CD14-positive monocyte (primary cell): ENCODE measurements at regions not wholly inside any gene's neighbourhood (a gene's known extent, or its start where the extent isn't known, plus 50 kb on each side); places are given as distances from the start of the nearest gene placed in this dataset.

Experiments
- DNase-seq, 3 donors: peaks; one replicate each; pipeline ENCODE4 v3.0.0-alpha.2; 2011 to 2022
- H2AFZ ChIP-seq: 2 replicates; pipeline ENCODE4 v1.6.0; 2012; ENCODE audit warnings: mild to moderate bottlenecking, low read depth, low read length, inconsistent platforms; ENCODE audit not compliant: insufficient read depth, poor library complexity, severe bottlenecking
- H3K27ac ChIP-seq, 2 donors: 1 replicate in 1 of 2; 2 replicates in 1 of 2; pipeline ENCODE4 v1.5.1; 2012 to 2013; ENCODE audit warnings: low read length in 2 of 2, control low read depth in 1 of 2, inconsistent platforms in 1 of 2, low read depth in 1 of 2, mild to moderate bottlenecking in 1 of 2
- H3K27me3 ChIP-seq, 2 donors: one replicate each; pipeline versions ENCODE4 v1.6.0 to v1.6.1; 2011 to 2013; ENCODE audit warnings: low read length in 2 of 2; ENCODE audit not compliant: control insufficient read depth in 2 of 2, insufficient read depth in 2 of 2
- H3K36me3 ChIP-seq, 2 donors: replicated peaks in 1 of 2; 1 replicate in 1 of 2; 2 replicates in 1 of 2; pipeline versions ENCODE4 v1.5.1 to v1.6.1; 2012 to 2013; ENCODE audit warnings: low read length in 2 of 2, control low read depth in 1 of 2, inconsistent platforms in 1 of 2, mild to moderate bottlenecking in 1 of 2; ENCODE audit not compliant: insufficient read depth in 2 of 2, control insufficient read depth in 1 of 2
- H3K4me1 ChIP-seq, 2 donors: 1 replicate in 1 of 2; 2 replicates in 1 of 2; pipeline versions ENCODE4 v1.5.1 to v1.6.1; 2012 to 2013; ENCODE audit warnings: low read length in 2 of 2, control low read depth in 1 of 2, inconsistent platforms in 1 of 2, mild to moderate bottlenecking in 1 of 2, moderate library complexity in 1 of 2; ENCODE audit not compliant: insufficient read depth in 2 of 2, control insufficient read depth in 1 of 2
- H3K4me2 ChIP-seq: replicated peaks from 2 replicates; pipeline ENCODE3; 2012; ENCODE audit warnings: low read length, moderate library complexity, mild to moderate bottlenecking; ENCODE audit not compliant: poor library complexity, severe bottlenecking; ENCODE audit errors: extremely low read depth
- H3K4me3 ChIP-seq, 3 experiments: fragments of 200-600 bp in 1 of 3; sonication (generic) in 1 of 3; replicated peaks in 1 of 3; 1 replicate in 2 of 3; 2 replicates in 1 of 3; pipeline ENCODE4 v1.5.1; 2011 to 2013; ENCODE audit warnings: low read length in 3 of 3, mild to moderate bottlenecking in 3 of 3, control low read depth in 2 of 3, low read depth in 2 of 3, inconsistent platforms in 1 of 3, moderate library complexity in 1 of 3
- H3K79me2 ChIP-seq: 2 replicates; pipeline ENCODE4 v1.6.0; 2012; ENCODE audit warnings: mild to moderate bottlenecking, control low read depth, inconsistent platforms, low read length, moderate library complexity; ENCODE audit not compliant: insufficient read depth
- H3K9ac ChIP-seq: 2 replicates; pipeline ENCODE4 v1.6.0; 2017; ENCODE audit warnings: low read length, mild to moderate bottlenecking; ENCODE audit not compliant: insufficient read depth, poor library complexity, severe bottlenecking
- H3K9me3 ChIP-seq, 2 donors: replicated peaks in 1 of 2; 1 replicate in 1 of 2; 2 replicates in 1 of 2; pipeline versions ENCODE4 v1.5.1 to v1.6.1; 2012 to 2013; ENCODE audit warnings: low read length in 2 of 2, control low read depth in 1 of 2; ENCODE audit not compliant: control insufficient read depth in 1 of 2, insufficient read depth in 1 of 2
- H4K20me1 ChIP-seq: 2 replicates; pipeline ENCODE4 v1.6.0; 2012; ENCODE audit warnings: mild to moderate bottlenecking, low read length, control low read depth, moderate library complexity; ENCODE audit not compliant: insufficient read depth
- H3K27ac Mint-ChIP-seq, 7 donors: one replicate each; pipeline ENCODE4 v1.8.0; 2020; ENCODE audit warnings: mild to moderate bottlenecking in 7 of 7, mixed read lengths in 7 of 7, moderate library complexity in 6 of 7, inconsistent platforms in 2 of 7
- H3K27me3 Mint-ChIP-seq, 3 donors: one replicate each; pipeline ENCODE4 v1.8.0; 2021 to 2022; ENCODE audit warnings: low read depth in 3 of 3, mild to moderate bottlenecking in 3 of 3, mixed read lengths in 3 of 3, moderate library complexity in 3 of 3, inconsistent platforms in 1 of 3
- H3K36me3 Mint-ChIP-seq, 2 donors: one replicate each; pipeline ENCODE4 v1.8.0; 2020; ENCODE audit warnings: mixed read lengths in 2 of 2, inconsistent platforms in 1 of 2, mild to moderate bottlenecking in 1 of 2
- H3K4me1 Mint-ChIP-seq: one replicate; pipeline ENCODE4 v1.8.0; 2020; ENCODE audit warnings: mild to moderate bottlenecking, mixed read lengths
- H3K4me3 Mint-ChIP-seq, 2 donors: one replicate each; pipeline ENCODE4 v1.8.0; 2020; ENCODE audit warnings: mild to moderate bottlenecking in 2 of 2, mixed read lengths in 2 of 2, moderate library complexity in 1 of 2
- H3K9me3 Mint-ChIP-seq, 7 donors: one replicate each; pipeline ENCODE4 v1.8.0; 2020 to 2022; ENCODE audit warnings: mixed read lengths in 7 of 7, mild to moderate bottlenecking in 6 of 7, moderate library complexity in 6 of 7, inconsistent platforms in 2 of 7
- CTCF ChIP-seq: fragments of 200-600 bp; IDR thresholded peaks from one replicate; pipeline ENCODE4 v1.8.0; 2022; ENCODE audit warnings: antibody characterized with exemption, mild to moderate bottlenecking
- WGBS: methylation state at CpG from one replicate; pipeline ENCODE4 v1.1.5; 2013; ENCODE audit warnings: missing lambda C conversion rate; ENCODE audit not compliant: insufficient coverage; 5-methylcytosine and 5-hydroxymethylcytosine counted together
- intact Hi-C, 2 donors: fragments of 100-400 bp; cut with micrococcal nuclease; formaldehyde crosslinking; loops; one replicate each; pipeline versions ENCODE4 v1.15.0 to v1.15.1; 2023

DNA sequence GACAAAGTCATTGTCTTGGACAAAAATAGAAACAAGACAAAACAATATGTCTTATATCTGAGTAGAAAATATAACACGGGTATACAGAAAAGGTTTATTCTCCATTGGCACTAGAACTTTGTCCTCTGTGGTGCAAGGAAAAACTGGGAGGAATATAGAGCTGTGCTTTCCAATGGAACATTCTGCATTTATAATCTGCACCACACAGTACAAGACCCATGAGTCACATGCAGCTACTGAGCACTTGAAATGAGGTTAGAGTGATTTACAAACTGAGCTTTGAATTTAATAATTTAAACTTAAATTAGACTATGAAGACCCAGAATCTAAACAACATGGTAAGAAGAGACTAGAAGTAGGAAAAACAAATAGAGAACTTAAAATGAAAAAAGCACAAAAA lies 86.1 kb downstream of the RAP2A start:
- intact Hi-C loops, result no loop called here
- H3K36me3 ChIP-seq, result no peaks in the 10 kb centered on the region
- no peaks in the 10 kb centered on the region for H3K27me3 ChIP-seq
- no peaks in the 10 kb centered on the region for H3K9me3 ChIP-seq
- Mint-ChIP-seq H3K9me3 (peaks cover 4 to 15% (median 6%) of the 10 kb centered on the region in 7 donors), H3K27ac (no peak overlapping the region), H3K4me1 (no peaks in the 10 kb centered on the region), H3K27me3 (peaks cover 0 to 3% (median 0%) of the 10 kb centered on the region in 3 donors), H3K36me3 (no peaks in the 10 kb centered on the region), H3K4me3 (no peak overlapping the region)
- H3K4me2 ChIP-seq, result no peak overlapping the region
- no peak overlapping the region for H3K9ac ChIP-seq
- no peak overlapping the region for H3K4me3 ChIP-seq
- no peak overlapping the region for H2AFZ ChIP-seq
- no peak for TF ChIP-seq CTCF
- H3K79me2 ChIP-seq, result no peaks in the 10 kb centered on the region
- no peaks in the 10 kb centered on the region for H3K4me1 ChIP-seq
- H4K20me1 ChIP-seq, result no peaks in the 10 kb centered on the region
- WGBS, result no CpG with 5 or more reads among the region's 1 CpG
- DNase-seq, result no peak
- H3K27ac ChIP-seq, result no peak overlapping the region

- Mint-ChIP-seq H3K4me3 (no peak overlapping the region), H3K27ac (no peak overlapping the region), H3K4me1 (no peaks in the 10 kb centered on the region), H3K36me3 (no peaks in the 10 kb centered on the region), H3K27me3 (peaks cover 0 to 4% (median 2%) of the 10 kb centered on the region in 3 donors), H3K9me3 (peaks cover 4 to 13% (median 6%) of the 10 kb centered on the region in 7 donors)
- TF ChIP-seq CTCF, result no peak
- WGBS, result no CpG with 5 or more reads among the region's 2 CpGs
- Histone ChIP-seq H3K27ac (no peak overlapping the region), H3K27me3 (no peaks in the 10 kb centered on the region), H3K9ac (no peak overlapping the region), H3K4me1 (no peaks in the 10 kb centered on the region), H3K9me3 (no peaks in the 10 kb centered on the region), H3K36me3 (no peaks in the 10 kb centered on the region), H3K4me3 (no peak overlapping the region), H4K20me1 (no peaks in the 10 kb centered on the region), H3K79me2 (no peaks in the 10 kb centered on the region), H2AFZ (no peak overlapping the region), H3K4me2 (no peak overlapping the region)
- DNase-seq, result no peak
- intact Hi-C loops, result no loop called here
These were observed 86.9 kb downstream of the RAP2A start for GRCh38 chr13:97520866-97521265.
